H1 (cell line): ENCODE measurements at regions not wholly inside any gene's neighbourhood (a gene's known extent, or its start where the extent isn't known, plus 50 kb on each side); places are given as distances from the start of the nearest gene placed in this dataset.

Experiments
- BACH1 ChIP-seq: IDR thresholded peaks from 2 replicates; pipeline ENCODE4 v1.6.1; 2012; ENCODE audit warnings: low read length, improper control_type of control experiment
- CTBP2 ChIP-seq: IDR thresholded peaks from 2 replicates; pipeline ENCODE4 v1.7.0; 2011; ENCODE audit warnings: borderline replicate concordance, mild to moderate bottlenecking, moderate library complexity, mixed read lengths, low read length; ENCODE audit not compliant: insufficient read depth, insufficient read length
- EP300 ChIP-seq, 2 experiments: IDR thresholded peaks; 1 replicate in 1 of 2; 2 replicates in 1 of 2; pipeline ENCODE4 v1.6.1; 2011 to 2012; ENCODE audit warnings: low read depth in 2 of 2, low read length in 2 of 2, mild to moderate bottlenecking in 2 of 2, borderline replicate concordance in 1 of 2, inconsistent platforms in 1 of 2, moderate library complexity in 1 of 2
- HDAC6 ChIP-seq: IDR thresholded peaks from one replicate; pipeline ENCODE4 v1.7.1; 2012; ENCODE audit warnings: low read depth, mild to moderate bottlenecking, inconsistent platforms, low read length, moderate library complexity
- POLR2AphosphoS5 ChIP-seq: IDR thresholded peaks from 2 replicates; pipeline ENCODE4 v1.6.1; 2011; ENCODE audit warnings: low read depth, low read length
- RNF2 ChIP-seq: fragments of 200-900, 300-1000 bp; sonication (generic); IDR thresholded peaks from 2 replicates; pipeline ENCODE4 v1.7.1; 2016; ENCODE audit warnings: borderline replicate concordance, low read depth, mild to moderate bottlenecking, antibody characterized with exemption, low read length; ENCODE audit not compliant: poor library complexity, severe bottlenecking; ENCODE audit errors: missing control alignments
- SAP30 ChIP-seq: fragments of 300-600 bp; sonication (generic); IDR thresholded peaks from 2 replicates; pipeline ENCODE4 v1.7.1; 2012; ENCODE audit warnings: low read length, moderate library complexity, mild to moderate bottlenecking, inconsistent platforms; ENCODE audit not compliant: insufficient read depth, insufficient replicate concordance
- SP2 ChIP-seq: IDR thresholded peaks from 2 replicates; pipeline ENCODE4 v1.6.1; 2012; ENCODE audit warnings: mild to moderate bottlenecking, low read length, inconsistent platforms
- TCF12 ChIP-seq: IDR thresholded peaks from 2 replicates; pipeline ENCODE4 v1.6.1; 2011; ENCODE audit warnings: low read depth, mild to moderate bottlenecking, low read length

GRCh38 chr22:36084717-36085116 lies 56.1 kb upstream of the RBFOX2 start (continued):
- no peak for TF ChIP-seq TCF12
- TF ChIP-seq RNF2 = no peak
- no peak for TF ChIP-seq SP2
- TF ChIP-seq BACH1 = no peak
- no peak for TF ChIP-seq HDAC6
- TF ChIP-seq CTBP2 = no peak
- no peak for TF ChIP-seq POLR2AphosphoS5
- TF ChIP-seq EP300 (IDR thresholded peaks at IDR 0.05; ENCODE audit: borderline replicate concordance in 1 of 2, low read depth in 2 of 2, low read length in 2 of 2) = no peak
- TF ChIP-seq SAP30 = no peak
